HG03095 (cell line): ENCODE measurements at regions not wholly inside any gene's neighbourhood (a gene's known extent, or its start where the extent isn't known, plus 50 kb on each side); places are given as distances from the start of the nearest gene placed in this dataset.
A peak's percentile ranks its signal among the peaks of the same experiment; 100 is the strongest.

Experiments
- ATAC-seq: cut with Tn5 transposase; IDR thresholded peaks from one replicate; pipeline ENCODE4 v1.9.1; 2021; ENCODE audit warnings: moderate library complexity; ENCODE audit not compliant: unreplicated experiment

GRCh38 chr20:19944772-19945459 is 72.2 kb upstream of the NAA20 start:
- ATAC-seq = peak; percentile 53

GRCh38 chr20:19945732-19946670 is 71.2 kb upstream of the NAA20 start:
- no peak for ATAC-seq

DNA sequence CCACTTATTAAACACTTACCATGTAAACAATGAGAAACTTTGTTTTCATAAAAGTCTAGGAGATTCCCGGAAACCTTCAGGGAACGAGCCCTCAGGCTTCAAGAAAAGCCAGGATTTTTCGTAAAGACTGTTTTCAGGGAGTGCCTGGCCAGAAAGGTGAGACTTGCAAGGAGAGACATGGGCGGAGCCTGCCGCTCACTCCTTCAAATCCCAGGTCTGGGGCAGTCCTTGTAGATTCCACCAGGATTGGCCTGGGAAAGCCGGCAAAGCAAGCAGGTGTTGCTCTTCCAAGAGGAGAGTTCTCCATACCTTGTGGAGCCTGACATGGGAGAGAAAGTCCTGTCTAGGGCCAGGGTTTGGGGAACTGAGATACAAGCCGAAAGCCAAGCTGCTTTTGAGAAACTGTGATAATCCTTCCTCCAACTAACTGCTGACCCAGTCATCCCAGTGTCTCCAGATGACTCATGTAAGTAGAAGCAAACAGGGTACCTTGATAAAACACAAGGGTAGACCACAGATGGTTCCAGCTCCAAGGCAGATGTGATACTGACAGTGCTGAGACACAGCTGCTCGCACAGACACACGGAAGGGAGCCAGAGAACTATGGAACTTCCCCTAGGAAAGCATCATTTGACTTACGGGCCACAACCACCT is 69.4 kb upstream of the NAA20 start:
- ATAC-seq = peak; percentile 64

- no peak for ATAC-seq
Measured at GRCh38 chr20:19949195-19949867, 67.8 kb upstream of the NAA20 start.

- no peak for ATAC-seq
Measured at GRCh38 chr20:19950042-19950441, 67.1 kb upstream of the NAA20 start.

GRCh38 chr20:19952392-19952791 is 64.8 kb upstream of the NAA20 start:
- no peak for ATAC-seq

DNA sequence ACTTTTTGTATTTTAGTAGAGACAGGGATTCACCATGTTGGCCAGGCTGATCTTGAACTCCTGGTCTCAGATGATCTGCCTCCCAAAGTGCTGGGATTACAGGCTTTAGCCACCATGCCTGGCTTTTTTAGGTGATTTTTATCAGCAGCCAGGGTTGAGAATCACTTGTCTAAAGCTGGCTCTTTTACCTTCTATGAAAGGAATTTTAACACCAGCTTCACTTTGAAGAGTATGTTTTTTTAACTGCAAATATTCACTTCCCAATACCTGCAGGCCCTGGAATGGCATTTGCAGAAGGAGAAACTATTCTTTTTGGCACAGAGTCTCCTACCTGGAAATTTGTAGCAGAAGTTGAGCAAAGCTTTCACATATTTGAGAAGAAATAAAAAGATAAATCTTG is 63.6 kb upstream of the NAA20 start:
- ATAC-seq = no peak

GRCh38 chr20:19956976-19957375 is 60.2 kb upstream of the NAA20 start:
- no peak for ATAC-seq

DNA sequence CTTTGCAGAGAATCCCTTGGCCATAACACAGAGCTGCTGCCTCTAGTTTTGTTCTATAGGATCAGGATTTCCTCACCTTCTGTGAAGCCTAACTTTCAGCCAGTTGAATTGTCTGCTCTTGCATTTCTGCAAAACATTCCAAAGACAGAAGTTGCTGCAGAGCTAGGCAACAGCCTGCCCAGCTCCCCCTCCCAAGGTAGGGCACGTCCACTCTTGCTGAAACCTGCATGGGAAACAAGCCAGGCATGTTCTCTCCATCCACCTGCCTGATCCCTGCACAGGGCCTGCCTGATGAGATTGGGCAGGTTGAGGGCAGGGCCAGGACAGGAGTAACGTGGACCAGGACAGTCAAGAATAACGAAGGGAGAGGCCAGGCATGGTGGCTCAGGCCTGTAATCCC is 58.9 kb upstream of the NAA20 start:
- no peak for ATAC-seq

DNA sequence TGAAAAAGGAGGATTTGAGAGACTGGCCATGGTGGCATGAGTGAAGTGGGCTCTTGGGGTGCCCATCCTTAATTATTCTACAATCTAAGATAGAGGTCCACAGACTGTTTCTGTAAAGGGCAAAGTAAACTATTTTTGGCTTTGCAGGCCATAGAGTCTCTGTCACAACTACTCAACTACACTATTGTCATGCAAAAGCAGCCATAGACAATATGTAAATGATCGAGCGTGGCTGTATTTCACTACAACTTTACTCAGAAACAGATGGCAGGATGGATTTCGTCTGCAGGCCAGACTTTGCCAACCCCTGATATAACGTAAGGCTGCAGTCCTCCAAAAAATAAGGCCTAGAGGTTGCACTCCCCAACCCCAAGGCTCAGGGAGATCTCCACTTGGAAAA is 58.2 kb upstream of the NAA20 start:
- ATAC-seq = no peak

- no peak for ATAC-seq
Measured at GRCh38 chr20:19960745-19961144, 56.4 kb upstream of the NAA20 start.

GRCh38 chr20:19961293-19961692 is 55.9 kb upstream of the NAA20 start:
- no peak for ATAC-seq

GRCh38 chr20:19962958-19963357 is 54.2 kb upstream of the NAA20 start:
- no peak for ATAC-seq

- no peak for ATAC-seq
Measured at GRCh38 chr20:19964289-19965265, 52.6 kb upstream of the NAA20 start.

GRCh38 chr20:19966840-19967239 is 50.3 kb upstream of the NAA20 start:
- no peak for ATAC-seq
